ENCODE measurements at regions not wholly inside any gene's neighbourhood (a gene's known extent, or its start where the extent isn't known, plus 50 kb on each side); places are given as distances from the start of the nearest gene placed in this dataset.

- no peaks in the 10 kb centered on the region for H3K36me3 Mint-ChIP-seq
These were observed 90.6 kb downstream of the CNTN3 start for GRCh38 chr3:74523811-74524210.

GRCh38 chr3:74520895-74521294, 93.6 kb downstream of the CNTN3 start:
- no peak for ATAC-seq
- Mint-ChIP-seq H3K27ac (no peak overlapping the region), H3K4me1 (no peaks in the 10 kb centered on the region), H3K36me3 (no peaks in the 10 kb centered on the region), H3K4me3 (no peak overlapping the region), H3K27me3 (no peaks in the 10 kb centered on the region), H3K9me3 (peaks cover 3% of the 10 kb centered on the region)

More at GRCh38 chr3:74523811-74524210, 90.6 kb downstream of the CNTN3 start:
- no peaks in the 10 kb centered on the region for H3K4me1 Mint-ChIP-seq
- H3K27ac Mint-ChIP-seq, result no peak overlapping the region
- no peak overlapping the region for H3K4me3 Mint-ChIP-seq
- H3K9me3 Mint-ChIP-seq, result no peaks in the 10 kb centered on the region
- H3K27me3 Mint-ChIP-seq, result no peaks in the 10 kb centered on the region
- no peak for ATAC-seq

GRCh38 chr3:74518610-74519009, 95.8 kb downstream of the CNTN3 start:
- Mint-ChIP-seq H3K27ac (no peak overlapping the region), H3K36me3 (no peaks in the 10 kb centered on the region), H3K9me3 (peaks cover 3% of the 10 kb centered on the region), H3K4me1 (no peaks in the 10 kb centered on the region), H3K4me3 (no peak overlapping the region), H3K27me3 (no peaks in the 10 kb centered on the region)
- ATAC-seq, result no peak

- Mint-ChIP-seq H3K36me3 (no peaks in the 10 kb centered on the region), H3K9me3 (peaks cover 3% of the 10 kb centered on the region), H3K27ac (no peak overlapping the region), H3K4me3 (no peak overlapping the region), H3K27me3 (no peaks in the 10 kb centered on the region), H3K4me1 (no peaks in the 10 kb centered on the region)
- ATAC-seq, result no peak
These were observed 98.4 kb downstream of the CNTN3 start for GRCh38 chr3:74516019-74516418.

GRCh38 chr3:74515451-74515850, 99.0 kb downstream of the CNTN3 start:
- Mint-ChIP-seq H3K4me3 (no peak overlapping the region), H3K9me3 (peaks cover 3% of the 10 kb centered on the region), H3K36me3 (no peaks in the 10 kb centered on the region), H3K27ac (no peak overlapping the region), H3K27me3 (no peaks in the 10 kb centered on the region), H3K4me1 (no peaks in the 10 kb centered on the region)
- no peak for ATAC-seq

GRCh38 chr3:74511078-74511477, 103.4 kb downstream of the CNTN3 start:
- no peak for ATAC-seq
- Mint-ChIP-seq H3K4me3 (no peak overlapping the region), H3K36me3 (no peaks in the 10 kb centered on the region), H3K27me3 (no peaks in the 10 kb centered on the region), H3K4me1 (no peaks in the 10 kb centered on the region), H3K27ac (no peak overlapping the region), H3K9me3 (no peaks in the 10 kb centered on the region)

- Mint-ChIP-seq H3K36me3 (no peaks in the 10 kb centered on the region), H3K27me3 (no peaks in the 10 kb centered on the region), H3K9me3 (no peaks in the 10 kb centered on the region), H3K27ac (no peak overlapping the region), H3K4me1 (no peaks in the 10 kb centered on the region), H3K4me3 (no peak overlapping the region)
- ATAC-seq, result no peak
These were observed 104.1 kb downstream of the CNTN3 start for GRCh38 chr3:74510261-74510818.

- no peaks in the 10 kb centered on the region for H3K27me3 Mint-ChIP-seq
- H3K4me3 Mint-ChIP-seq, result no peak overlapping the region
- peaks cover 2% of the 10 kb centered on the region for H3K9me3 Mint-ChIP-seq
- H3K27ac Mint-ChIP-seq, result no peak overlapping the region
- no peaks in the 10 kb centered on the region for H3K36me3 Mint-ChIP-seq
- no peak for ATAC-seq
- H3K4me1 Mint-ChIP-seq, result no peaks in the 10 kb centered on the region
These were observed 106.8 kb downstream of the CNTN3 start for GRCh38 chr3:74507691-74508090.

GRCh38 chr3:74506246-74506645, 108.2 kb downstream of the CNTN3 start:
- no peak overlapping the region for H3K27ac Mint-ChIP-seq
- no peaks in the 10 kb centered on the region for H3K4me1 Mint-ChIP-seq
- H3K9me3 Mint-ChIP-seq, result peaks cover 2% of the 10 kb centered on the region

GRCh38 chr3:74501007-74501406, 113.5 kb downstream of the CNTN3 start:
- Mint-ChIP-seq H3K27me3 (no peaks in the 10 kb centered on the region), H3K27ac (no peak overlapping the region), H3K4me1 (no peaks in the 10 kb centered on the region), H3K9me3 (peaks cover 2% of the 10 kb centered on the region), H3K36me3 (no peaks in the 10 kb centered on the region), H3K4me3 (no peak overlapping the region)
- no peak for ATAC-seq

More at GRCh38 chr3:74506246-74506645, 108.2 kb downstream of the CNTN3 start:
- no peaks in the 10 kb centered on the region for H3K27me3 Mint-ChIP-seq
- ATAC-seq, result no peak
- no peaks in the 10 kb centered on the region for H3K36me3 Mint-ChIP-seq
- no peak overlapping the region for H3K4me3 Mint-ChIP-seq

- Mint-ChIP-seq H3K27ac (no peak overlapping the region), H3K4me3 (no peak overlapping the region), H3K4me1 (no peaks in the 10 kb centered on the region), H3K36me3 (no peaks in the 10 kb centered on the region), H3K9me3 (peaks cover 2% of the 10 kb centered on the region), H3K27me3 (no peaks in the 10 kb centered on the region)
- no peak for ATAC-seq
These were observed 114.2 kb downstream of the CNTN3 start for GRCh38 chr3:74500257-74500656.

GRCh38 chr3:74491874-74492273, 122.6 kb downstream of the CNTN3 start:
- Mint-ChIP-seq H3K36me3 (no peaks in the 10 kb centered on the region), H3K27me3 (no peaks in the 10 kb centered on the region), H3K4me1 (no peaks in the 10 kb centered on the region), H3K27ac (no peak overlapping the region), H3K4me3 (no peak overlapping the region), H3K9me3 (no peaks in the 10 kb centered on the region)
- ATAC-seq, result no peak

GRCh38 chr3:74489050-74489792, 125.2 kb downstream of the CNTN3 start:
- Mint-ChIP-seq H3K27ac (no peak overlapping the region), H3K36me3 (no peaks in the 10 kb centered on the region), H3K4me1 (no peaks in the 10 kb centered on the region), H3K27me3 (no peaks in the 10 kb centered on the region), H3K4me3 (no peak overlapping the region), H3K9me3 (no peaks in the 10 kb centered on the region)
- no peak for ATAC-seq

GRCh38 chr3:74479915-74480314, 134.5 kb downstream of the CNTN3 start:
- Mint-ChIP-seq H3K36me3 (no peaks in the 10 kb centered on the region), H3K27me3 (no peaks in the 10 kb centered on the region), H3K9me3 (peaks cover 10% of the 10 kb centered on the region), H3K4me1 (no peaks in the 10 kb centered on the region), H3K27ac (no peak overlapping the region), H3K4me3 (no peak overlapping the region)
- no peak for ATAC-seq

GRCh38 chr3:74470313-74470712, 144.1 kb downstream of the CNTN3 start:
- H3K4me3 Mint-ChIP-seq, result no peak overlapping the region
- H3K27me3 Mint-ChIP-seq, result no peaks in the 10 kb centered on the region
- H3K4me1 Mint-ChIP-seq, result no peaks in the 10 kb centered on the region
- no peaks in the 10 kb centered on the region for H3K9me3 Mint-ChIP-seq
- no peak overlapping the region for H3K27ac Mint-ChIP-seq
- H3K36me3 Mint-ChIP-seq, result no peaks in the 10 kb centered on the region
- no peak for ATAC-seq

- Mint-ChIP-seq H3K4me3 (no peak overlapping the region), H3K36me3 (no peaks in the 10 kb centered on the region), H3K27me3 (no peaks in the 10 kb centered on the region), H3K9me3 (no peaks in the 10 kb centered on the region), H3K27ac (no peak overlapping the region), H3K4me1 (no peaks in the 10 kb centered on the region)
- ATAC-seq, result no peak
These were observed 144.7 kb downstream of the CNTN3 start for GRCh38 chr3:74469713-74470112.
